Chondrocyte (in vitro differentiated cells): ENCODE measurements at regions not wholly inside any gene's neighbourhood (a gene's known extent, or its start where the extent isn't known, plus 50 kb on each side); places are given as distances from the start of the nearest gene placed in this dataset.

Experiments used
- DNase-seq: peaks from one replicate; pipeline ENCODE4 v3.0.0; 2021; ENCODE audit warnings: mixed read lengths, low spot score
- H3K27ac Mint-ChIP-seq: one replicate; pipeline ENCODE4 v1.8.0; 2021; ENCODE audit warnings: mild to moderate bottlenecking, moderate library complexity, mixed read lengths; ENCODE audit not compliant: unreplicated experiment
- H3K27me3 Mint-ChIP-seq: 2 replicates; pipeline ENCODE4 v1.8.0; 2021; ENCODE audit warnings: low read depth, mixed read lengths
- H3K36me3 Mint-ChIP-seq: 2 replicates; pipeline ENCODE4 v1.8.0; 2021; ENCODE audit warnings: low read depth, mixed read lengths
- H3K4me1 Mint-ChIP-seq: 2 replicates; pipeline ENCODE4 v1.8.0; 2021; ENCODE audit warnings: low read depth, mild to moderate bottlenecking, mixed read lengths
- H3K4me3 Mint-ChIP-seq: one replicate; pipeline ENCODE4 v1.8.0; 2021; ENCODE audit warnings: mild to moderate bottlenecking, moderate library complexity, mixed read lengths; ENCODE audit not compliant: unreplicated experiment
- H3K9me3 Mint-ChIP-seq: 2 replicates; pipeline ENCODE4 v1.8.0; 2021; ENCODE audit warnings: low read depth, mixed read lengths
- CTCF ChIP-seq: fragments of 200-600 bp; sonication (generic); IDR thresholded peaks from 2 replicates; pipeline ENCODE4 v1.5.0; 2021; ENCODE audit warnings: antibody characterized with exemption, mild to moderate bottlenecking, moderate library complexity

DNA sequence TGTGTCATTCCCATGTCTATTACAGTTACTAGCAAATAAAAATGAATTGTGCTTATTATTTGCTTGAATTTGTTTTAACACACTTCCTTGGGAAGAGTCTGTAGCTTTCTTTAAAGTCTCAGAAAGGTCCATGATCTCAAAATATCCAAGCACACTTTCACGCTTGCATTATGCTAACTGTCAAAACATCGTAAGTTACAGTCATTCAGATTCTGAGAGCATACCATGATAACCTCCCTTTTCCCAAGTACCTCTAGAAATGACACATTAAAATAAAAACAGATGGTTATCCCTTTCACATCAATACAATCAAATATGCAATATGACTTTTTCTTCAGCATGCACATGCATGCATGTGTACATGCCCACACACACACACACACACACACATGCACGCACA lies 1044.4 kb upstream of the MAP3K7 start:
- no peak overlapping the region for H3K27ac Mint-ChIP-seq
- no peak overlapping the region for H3K4me3 Mint-ChIP-seq
- H3K36me3 Mint-ChIP-seq, result no peaks in the 10 kb centered on the region
- no peak for DNase-seq
- H3K9me3 Mint-ChIP-seq, result no peaks in the 10 kb centered on the region
- no peaks in the 10 kb centered on the region for H3K27me3 Mint-ChIP-seq
- TF ChIP-seq CTCF, result no peak
- H3K4me1 Mint-ChIP-seq, result peaks cover 4% of the 10 kb centered on the region

GRCh38 chr6:91626911-91627310 lies 1040.0 kb upstream of the MAP3K7 start:
- H3K4me1 Mint-ChIP-seq, result no peaks in the 10 kb centered on the region
- no peak overlapping the region for H3K4me3 Mint-ChIP-seq
- H3K9me3 Mint-ChIP-seq, result peaks cover 3% of the 10 kb centered on the region
- DNase-seq, result no peak
- no peaks in the 10 kb centered on the region for H3K27me3 Mint-ChIP-seq
- TF ChIP-seq CTCF, result no peak
- no peak overlapping the region for H3K27ac Mint-ChIP-seq
- no peaks in the 10 kb centered on the region for H3K36me3 Mint-ChIP-seq

- TF ChIP-seq CTCF, result no peak
- Mint-ChIP-seq H3K9me3 (peaks cover 5% of the 10 kb centered on the region), H3K27ac (no peak overlapping the region), H3K36me3 (no peaks in the 10 kb centered on the region), H3K4me1 (no peaks in the 10 kb centered on the region), H3K27me3 (no peaks in the 10 kb centered on the region), H3K4me3 (no peak overlapping the region)
- no peak for DNase-seq
These were observed 1026.6 kb upstream of the MAP3K7 start for GRCh38 chr6:91613481-91613880.

- H3K36me3 Mint-ChIP-seq, result no peaks in the 10 kb centered on the region
- no peaks in the 10 kb centered on the region for H3K27me3 Mint-ChIP-seq
- no peaks in the 10 kb centered on the region for H3K4me1 Mint-ChIP-seq
- H3K4me3 Mint-ChIP-seq, result no peak overlapping the region
- TF ChIP-seq CTCF, result no peak
- DNase-seq, result no peak
- H3K9me3 Mint-ChIP-seq, result peaks cover 5% of the 10 kb centered on the region
- H3K27ac Mint-ChIP-seq, result no peak overlapping the region
These were observed 1024.3 kb upstream of the MAP3K7 start for GRCh38 chr6:91611190-91611589.

DNA sequence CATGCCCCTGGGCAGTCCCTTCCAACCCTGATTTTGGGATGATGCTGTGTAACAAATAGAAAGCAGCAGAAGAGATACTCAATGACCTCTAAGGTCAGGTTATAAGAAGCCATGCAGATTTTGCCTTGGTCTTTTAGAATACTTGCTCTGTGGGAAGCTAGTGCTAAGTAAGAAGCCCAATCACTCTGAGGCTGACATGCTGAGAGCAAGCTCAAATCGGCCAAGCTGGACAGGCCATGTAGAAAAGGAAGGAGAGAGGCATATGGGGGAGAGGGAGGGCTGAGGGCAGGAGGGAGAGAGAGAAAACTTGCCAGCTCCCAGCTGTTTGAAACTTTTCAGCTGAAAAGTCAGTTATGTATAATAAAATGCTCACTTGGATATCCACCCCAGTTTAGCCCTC lies 1021.6 kb upstream of the MAP3K7 start:
- no peak for DNase-seq
- no peaks in the 10 kb centered on the region for H3K4me1 Mint-ChIP-seq
- no peak overlapping the region for H3K4me3 Mint-ChIP-seq
- no peaks in the 10 kb centered on the region for H3K27me3 Mint-ChIP-seq
- no peak overlapping the region for H3K27ac Mint-ChIP-seq
- no peak for TF ChIP-seq CTCF
- no peaks in the 10 kb centered on the region for H3K36me3 Mint-ChIP-seq
- no peaks in the 10 kb centered on the region for H3K9me3 Mint-ChIP-seq
